ENCODE measurements at regions not wholly inside any gene's neighbourhood (a gene's known extent, or its start where the extent isn't known, plus 50 kb on each side); places are given as distances from the start of the nearest gene placed in this dataset.

DNA sequence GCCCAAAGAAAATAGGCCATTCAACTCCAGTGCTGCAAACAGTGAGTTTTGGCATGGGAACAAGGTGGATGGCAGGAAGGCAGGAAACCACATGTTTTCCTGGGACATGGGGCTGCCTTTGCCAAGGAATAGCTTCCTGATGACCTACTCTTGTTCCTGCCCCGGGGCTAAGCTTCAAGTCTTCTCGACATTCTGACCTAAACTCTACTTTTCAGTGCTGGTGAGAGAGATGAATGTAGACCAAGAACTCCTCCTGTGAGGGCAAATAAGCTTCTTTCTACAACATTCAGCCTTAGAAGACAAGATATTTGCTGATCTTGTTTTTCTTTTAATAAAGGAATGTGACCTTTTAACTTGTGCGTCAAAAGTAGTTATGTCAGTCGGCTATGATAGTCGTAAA is 199.0 kb downstream of the GPR37 start:
- no peak for TF ChIP-seq POLR2A (IDR thresholded peaks at IDR 0.05; ENCODE audit: extremely low read depth, insufficient read length)
- TF ChIP-seq, protein P1, sequence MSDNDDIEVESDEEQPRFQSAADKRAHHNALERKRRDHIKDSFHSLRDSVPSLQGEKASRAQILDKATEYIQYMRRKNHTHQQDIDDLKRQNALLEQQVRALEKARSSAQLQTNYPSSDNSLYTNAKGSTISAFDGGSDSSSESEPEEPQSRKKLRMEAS (IDR thresholded peaks at IDR 0.05; ENCODE audit: low read depth, low read length), result no peak
- no peak for TF ChIP-seq CTCF (IDR thresholded peaks at IDR 0.05; ENCODE audit: low read depth, low read length)
- TF ChIP-seq MYC (IDR thresholded peaks at IDR 0.05; ENCODE audit: low read depth, low read length), result no peak
- no peak for DNase-seq (ENCODE audit: low read depth)

GRCh38 chr7:124557587-124557986 is 208.0 kb downstream of the GPR37 start:
- no peak overlapping the region for H3K4me3 ChIP-seq (ENCODE audit: low read depth, low read length)
- no peak for DNase-seq (ENCODE audit: low read depth)
- no peak for TF ChIP-seq CTCF (IDR thresholded peaks at IDR 0.05; ENCODE audit: low read depth, low read length)
- no peak for TF ChIP-seq POLR2A (IDR thresholded peaks at IDR 0.05; ENCODE audit: extremely low read depth, insufficient read length)
- TF ChIP-seq, protein P1 (IDR thresholded peaks at IDR 0.05; ENCODE audit: low read depth, low read length), result no peak
- no peak for TF ChIP-seq MYC (IDR thresholded peaks at IDR 0.05; ENCODE audit: low read depth, low read length)

More for the DNA sequence above, 199.0 kb downstream of the GPR37 start:
- no peak overlapping the region for H3K4me3 ChIP-seq (ENCODE audit: low read depth, low read length)

DNA sequence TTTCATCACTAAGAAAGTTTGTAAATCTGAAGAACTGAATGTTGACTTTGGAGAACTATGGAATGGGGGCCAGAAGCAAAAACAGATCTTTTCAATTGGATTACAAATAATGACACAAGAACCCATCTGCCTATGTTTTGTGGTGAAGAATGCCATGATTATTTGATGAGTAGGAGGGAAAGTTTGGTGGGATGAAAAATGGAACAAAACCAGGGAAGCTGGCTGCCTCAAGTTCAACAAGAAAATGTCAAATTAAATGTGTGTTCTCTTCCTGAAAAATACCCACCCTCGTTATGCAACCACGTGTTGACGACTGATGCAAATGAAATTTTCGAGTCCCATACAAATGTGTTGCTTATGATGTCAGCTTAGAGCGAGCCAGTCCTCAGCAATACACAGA is 208.5 kb downstream of the GPR37 start:
- TF ChIP-seq CTCF (IDR thresholded peaks at IDR 0.05; ENCODE audit: low read depth, low read length) (no peak), POLR2A (IDR thresholded peaks at IDR 0.05; ENCODE audit: extremely low read depth, insufficient read length) (no peak), MYC (IDR thresholded peaks at IDR 0.05; ENCODE audit: low read depth, low read length) (no peak)
- TF ChIP-seq, protein P1 (IDR thresholded peaks at IDR 0.05; ENCODE audit: low read depth, low read length), result no peak
- no peak for DNase-seq (ENCODE audit: low read depth)
- H3K4me3 ChIP-seq (ENCODE audit: low read depth, low read length), result no peak overlapping the region

DNA sequence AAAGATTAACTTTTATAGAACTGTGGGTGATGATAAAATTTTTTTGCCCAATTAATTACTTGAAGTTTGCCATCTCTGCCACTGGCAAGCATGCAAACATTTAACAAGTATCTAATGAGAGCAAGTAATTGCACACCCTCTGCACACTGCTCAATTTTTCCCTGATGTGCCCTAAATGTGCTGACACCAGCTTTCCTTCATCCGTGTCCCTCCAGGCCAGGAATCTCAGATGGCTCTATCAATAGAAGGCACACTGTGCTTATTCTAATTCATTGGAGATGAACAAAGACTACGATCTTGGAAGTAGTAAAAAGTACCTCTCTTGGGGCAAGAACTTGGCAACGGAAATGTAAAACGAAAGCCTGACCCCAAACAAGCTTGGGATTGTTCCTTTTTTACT is 212.1 kb downstream of the GPR37 start:
- DNase-seq (ENCODE audit: low read depth), result no peak
- H3K4me3 ChIP-seq (ENCODE audit: low read depth, low read length), result no peak overlapping the region
- TF ChIP-seq, protein P1 (IDR thresholded peaks at IDR 0.05; ENCODE audit: low read depth, low read length), result no peak
- TF ChIP-seq POLR2A (IDR thresholded peaks at IDR 0.05; ENCODE audit: extremely low read depth, insufficient read length) (no peak), CTCF (IDR thresholded peaks at IDR 0.05; ENCODE audit: low read depth, low read length) (no peak), MYC (IDR thresholded peaks at IDR 0.05; ENCODE audit: low read depth, low read length) (no peak)

DNA sequence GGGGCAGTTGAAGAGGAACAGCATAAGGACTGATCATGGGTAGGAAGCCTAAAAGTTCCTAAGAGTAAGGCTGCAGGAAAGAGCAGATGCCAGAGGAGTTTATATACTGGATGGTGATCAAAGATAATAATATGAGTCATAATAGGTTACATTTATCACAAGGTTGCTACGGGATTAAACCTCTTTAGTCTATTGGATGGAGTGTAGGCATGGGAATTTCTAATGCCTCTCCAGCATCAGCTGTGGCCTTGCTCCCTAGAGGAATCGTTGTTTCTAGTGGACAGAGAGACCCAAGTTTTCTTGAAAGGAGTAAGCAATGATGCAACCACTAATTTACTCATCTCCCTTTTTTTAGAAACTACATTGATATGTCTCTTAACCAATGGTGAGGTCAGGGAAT is 213.4 kb downstream of the GPR37 start:
- no peak for TF ChIP-seq CTCF (IDR thresholded peaks at IDR 0.05; ENCODE audit: low read depth, low read length)
- TF ChIP-seq, protein P1 (IDR thresholded peaks at IDR 0.05; ENCODE audit: low read depth, low read length), result no peak
- no peak for TF ChIP-seq POLR2A (IDR thresholded peaks at IDR 0.05; ENCODE audit: extremely low read depth, insufficient read length)
- no peak for TF ChIP-seq MYC (IDR thresholded peaks at IDR 0.05; ENCODE audit: low read depth, low read length)
- DNase-seq (ENCODE audit: low read depth), result no peak
- no peak overlapping the region for H3K4me3 ChIP-seq (ENCODE audit: low read depth, low read length)

DNA sequence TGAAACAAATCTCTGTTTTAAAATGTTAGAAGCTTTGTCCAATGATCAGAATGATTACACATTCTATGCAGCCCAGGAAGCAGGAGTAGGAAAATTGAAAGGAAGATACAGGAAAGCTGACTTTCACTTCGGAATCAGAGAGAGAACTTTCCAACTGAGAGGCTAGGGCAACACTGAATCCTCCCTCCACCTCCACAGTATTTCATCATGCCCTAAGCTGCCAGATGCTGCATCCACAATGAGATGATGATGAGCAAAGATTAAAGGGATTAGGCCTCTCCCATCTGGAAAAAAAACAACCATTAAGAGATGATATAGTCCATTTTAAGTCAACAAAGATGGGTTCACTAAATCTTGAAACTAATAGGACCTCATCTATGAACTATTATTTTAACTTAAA is 215.6 kb downstream of the GPR37 start:
- DNase-seq (ENCODE audit: low read depth), result no peak
- H3K4me3 ChIP-seq (ENCODE audit: low read depth, low read length), result no peak overlapping the region
- TF ChIP-seq MYC (IDR thresholded peaks at IDR 0.05; ENCODE audit: low read depth, low read length), result no peak
- TF ChIP-seq POLR2A (IDR thresholded peaks at IDR 0.05; ENCODE audit: extremely low read depth, insufficient read length), result no peak
- TF ChIP-seq CTCF (IDR thresholded peaks at IDR 0.05; ENCODE audit: low read depth, low read length), result no peak
- TF ChIP-seq, protein P1 (IDR thresholded peaks at IDR 0.05; ENCODE audit: low read depth, low read length), result no peak

Measured in NB4 (cell line).